ENCODE measurements at regions not wholly inside any gene's neighbourhood (a gene's known extent, or its start where the extent isn't known, plus 50 kb on each side); places are given as distances from the start of the nearest gene placed in this dataset.

DNA sequence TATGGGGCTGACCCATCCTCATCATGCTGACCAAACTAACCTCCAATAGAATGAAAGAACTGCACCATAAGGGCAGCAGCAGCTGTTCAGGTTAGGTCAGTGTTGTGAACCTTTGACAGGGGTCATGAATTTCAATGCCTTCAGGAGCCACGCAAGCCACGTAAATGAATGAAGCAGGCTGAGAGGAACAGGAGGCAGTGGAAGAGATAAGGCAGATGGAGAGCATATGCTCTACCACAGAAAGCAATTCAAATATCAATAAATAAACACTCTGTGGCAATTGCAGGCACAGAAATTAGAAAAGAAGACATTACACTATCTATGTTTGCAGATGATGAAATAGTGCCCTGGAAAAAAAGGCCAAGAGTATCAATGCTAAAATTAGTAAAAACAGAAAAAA, 56.3 kb downstream of the SCG2 start:
- Histone ChIP-seq H3K27me3 (ENCODE audit: low read depth) (no peaks in the 10 kb centered on the region), H3K9me3 (replicated peaks) (no peaks in the 10 kb centered on the region), H3K27ac (replicated peaks) (no peak overlapping the region), H3K4me1 (no peaks in the 10 kb centered on the region), H3K4me3 (no peak overlapping the region), H3K36me3 (no peaks in the 10 kb centered on the region)
- intact Hi-C loops (cut with micrococcal nuclease) = no loop called here
- DNase-seq = no peak
- no peak for TF ChIP-seq CTCF (IDR thresholded peaks at IDR 0.05; ENCODE audit: borderline replicate concordance)
